Esophagus squamous epithelium (tissue), 4 donors: ENCODE measurements at regions not wholly inside any gene's neighbourhood (a gene's known extent, or its start where the extent isn't known, plus 50 kb on each side); places are given as distances from the start of the nearest gene placed in this dataset.

Source experiments
- CTCF ChIP-seq, 6 experiments: fragments of 450-650 bp in 4 of 6; fragments of 200-600 bp in 2 of 6; sonication (generic) in 2 of 6; IDR thresholded peaks; one replicate each; pipeline ENCODE4 v1.5.1; 2016 to 2019; ENCODE audit warnings: antibody characterized with exemption in 6 of 6, mild to moderate bottlenecking in 4 of 6, moderate library complexity in 4 of 6
- POLR2A ChIP-seq, 4 donors: fragments of 450-650 bp; IDR thresholded peaks; one replicate each; pipeline ENCODE4 v1.6.1; 2017; ENCODE audit warnings: antibody characterized with exemption in 4 of 4, mild to moderate bottlenecking in 4 of 4, moderate library complexity in 3 of 4

DNA sequence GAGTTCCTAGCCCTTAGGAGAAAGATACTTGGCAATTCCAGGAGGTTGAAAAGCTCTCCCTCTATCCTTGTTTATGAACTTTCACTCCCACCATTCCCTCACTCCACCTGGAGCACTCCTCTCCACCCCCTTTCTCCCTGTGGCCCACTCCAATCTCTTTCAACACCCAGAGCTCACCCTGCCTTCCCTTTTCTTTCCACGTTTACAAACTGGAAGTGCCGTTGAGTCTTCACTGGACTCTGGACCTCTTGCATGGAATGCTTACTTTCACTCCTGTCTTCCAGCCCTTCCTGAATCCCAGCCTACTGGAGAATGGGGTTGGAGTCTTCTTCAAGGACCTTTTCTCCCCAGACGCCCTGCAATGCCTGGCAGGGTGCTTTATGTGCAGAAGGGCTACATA, 198.5 kb downstream of the RHOU start:
- TF ChIP-seq CTCF (IDR thresholded peaks at IDR 0.05) (no peak), POLR2A (IDR thresholded peaks at IDR 0.05) (no peak)
